ENCODE measurements at regions not wholly inside any gene's neighbourhood (a gene's known extent, or its start where the extent isn't known, plus 50 kb on each side); places are given as distances from the start of the nearest gene placed in this dataset.

DNA sequence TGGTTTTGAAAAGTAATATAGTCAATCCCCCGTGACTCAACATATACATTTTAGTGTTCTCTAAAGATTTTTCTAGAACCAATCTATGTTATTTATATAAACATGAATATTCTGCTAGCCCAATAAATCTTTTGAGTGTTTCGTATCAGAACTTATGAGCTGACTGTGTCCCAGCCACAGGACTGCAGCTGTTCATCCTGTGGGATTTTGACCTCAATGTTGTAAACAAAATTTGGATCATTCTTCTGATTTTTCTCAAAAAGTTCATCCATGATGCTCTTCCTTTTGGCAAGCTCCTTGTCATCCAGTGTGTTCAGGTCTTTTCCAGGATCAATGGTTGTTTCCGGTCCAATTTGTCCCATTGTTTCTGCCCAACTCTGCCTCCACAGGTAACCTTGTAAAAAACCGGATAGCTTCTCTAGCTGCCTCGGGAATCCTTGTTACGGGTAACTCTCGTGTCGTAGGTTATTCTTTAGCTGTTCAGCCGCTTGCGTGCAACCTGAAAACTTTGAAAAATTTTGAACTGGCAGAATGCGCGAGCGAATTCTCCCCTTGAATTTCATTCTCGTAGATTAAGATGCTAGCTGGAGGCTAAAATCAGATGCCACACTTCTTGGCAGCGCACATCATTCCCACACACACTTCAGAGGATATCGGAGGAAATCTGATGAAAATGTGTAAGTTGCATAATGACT lies 195.2 kb downstream of the SH3BP4 start:
- Histone ChIP-seq H3K27me3 (ENCODE audit: low read depth) (no peaks in the 10 kb centered on the region), H3K4me3 (no peak overlapping the region), H3K4me1 (no peaks in the 10 kb centered on the region), H3K36me3 (no peaks in the 10 kb centered on the region), H3K9me3 (no peaks in the 10 kb centered on the region), H3K27ac (no peak overlapping the region)
- no peak for DNase-seq
- no peak for ATAC-seq
- intact Hi-C loops (cut with DNase I) = no loop called here
- TF ChIP-seq, protein P1, sequence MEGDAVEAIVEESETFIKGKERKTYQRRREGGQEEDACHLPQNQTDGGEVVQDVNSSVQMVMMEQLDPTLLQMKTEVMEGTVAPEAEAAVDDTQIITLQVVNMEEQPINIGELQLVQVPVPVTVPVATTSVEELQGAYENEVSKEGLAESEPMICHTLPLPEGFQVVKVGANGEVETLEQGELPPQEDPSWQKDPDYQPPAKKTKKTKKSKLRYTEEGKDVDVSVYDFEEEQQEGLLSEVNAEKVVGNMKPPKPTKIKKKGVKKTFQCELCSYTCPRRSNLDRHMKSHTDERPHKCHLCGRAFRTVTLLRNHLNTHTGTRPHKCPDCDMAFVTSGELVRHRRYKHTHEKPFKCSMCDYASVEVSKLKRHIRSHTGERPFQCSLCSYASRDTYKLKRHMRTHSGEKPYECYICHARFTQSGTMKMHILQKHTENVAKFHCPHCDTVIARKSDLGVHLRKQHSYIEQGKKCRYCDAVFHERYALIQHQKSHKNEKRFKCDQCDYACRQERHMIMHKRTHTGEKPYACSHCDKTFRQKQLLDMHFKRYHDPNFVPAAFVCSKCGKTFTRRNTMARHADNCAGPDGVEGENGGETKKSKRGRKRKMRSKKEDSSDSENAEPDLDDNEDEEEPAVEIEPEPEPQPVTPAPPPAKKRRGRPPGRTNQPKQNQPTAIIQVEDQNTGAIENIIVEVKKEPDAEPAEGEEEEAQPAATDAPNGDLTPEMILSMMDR (IDR thresholded peaks at IDR 0.05) = no peak

- no peaks in the 10 kb centered on the region for H3K9me3 ChIP-seq
- TF ChIP-seq, protein P1 (IDR thresholded peaks at IDR 0.05) = no peak
- H3K36me3 ChIP-seq = no peaks in the 10 kb centered on the region
- no peak for DNase-seq
- no peaks in the 10 kb centered on the region for H3K4me1 ChIP-seq
- no peaks in the 10 kb centered on the region for H3K27me3 ChIP-seq (ENCODE audit: low read depth)
- ATAC-seq = no peak
- H3K4me3 ChIP-seq = no peak overlapping the region
- intact Hi-C loops (cut with DNase I) = no loop called here
- no peak overlapping the region for H3K27ac ChIP-seq
Measured at GRCh38 chr2:235148201-235149170, 196.7 kb downstream of the SH3BP4 start.

DNA sequence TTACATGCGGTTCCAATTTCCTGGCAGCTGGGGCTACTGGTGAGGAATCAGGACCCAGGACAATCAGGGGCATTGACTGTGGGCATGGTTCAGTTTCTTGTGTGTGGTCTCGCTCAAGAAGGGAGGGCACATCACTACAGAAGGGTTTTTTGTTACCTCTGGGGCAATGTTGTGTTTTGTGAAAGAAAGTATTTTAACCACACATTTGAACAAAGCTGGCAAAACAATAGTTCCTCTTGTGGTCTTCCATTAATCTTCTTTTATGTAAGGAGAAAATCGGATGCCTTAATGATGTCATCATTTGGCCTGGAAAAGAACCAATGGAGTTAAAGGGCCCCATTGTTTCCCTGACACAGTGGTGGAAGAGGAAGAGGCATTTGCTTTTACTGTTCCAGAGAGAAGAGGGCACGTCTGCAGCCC lies 197.4 kb downstream of the SH3BP4 start:
- Histone ChIP-seq H3K9me3 (no peaks in the 10 kb centered on the region), H3K27me3 (ENCODE audit: low read depth) (no peaks in the 10 kb centered on the region), H3K36me3 (no peaks in the 10 kb centered on the region), H3K27ac (no peak overlapping the region), H3K4me3 (no peak overlapping the region), H3K4me1 (no peaks in the 10 kb centered on the region)
- TF ChIP-seq, protein P1 (IDR thresholded peaks at IDR 0.05) = no peak
- intact Hi-C loops (cut with DNase I) = no loop called here
- DNase-seq (no peak), ATAC-seq (no peak)

DNA sequence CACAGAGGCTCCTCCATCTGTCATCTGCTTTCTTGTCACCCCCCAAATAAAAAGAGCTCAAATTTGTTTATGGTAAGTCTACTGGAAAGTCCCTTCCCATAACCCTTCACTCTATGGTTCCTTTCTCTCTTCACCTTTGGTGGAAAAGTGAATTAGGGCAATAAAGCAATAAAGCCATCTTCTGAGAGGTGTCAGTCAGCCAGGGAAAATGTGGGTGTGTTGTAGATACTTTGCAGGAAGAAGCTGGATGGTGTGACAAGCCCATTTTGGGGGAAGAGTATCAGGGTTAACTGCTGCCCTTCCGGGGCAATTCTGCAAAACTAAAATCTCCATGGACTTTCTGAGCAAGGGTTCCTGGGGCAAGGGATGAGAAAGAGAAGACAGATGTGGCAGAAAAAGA lies 197.9 kb downstream of the SH3BP4 start:
- Histone ChIP-seq H3K27me3 (ENCODE audit: low read depth) (no peaks in the 10 kb centered on the region), H3K9me3 (no peaks in the 10 kb centered on the region), H3K4me3 (no peak overlapping the region), H3K4me1 (no peaks in the 10 kb centered on the region), H3K36me3 (no peaks in the 10 kb centered on the region), H3K27ac (no peak overlapping the region)
- intact Hi-C loops (cut with DNase I) = no loop called here
- DNase-seq (no peak), ATAC-seq (no peak)
- TF ChIP-seq, protein P1 (IDR thresholded peaks at IDR 0.05) = no peak

DNA sequence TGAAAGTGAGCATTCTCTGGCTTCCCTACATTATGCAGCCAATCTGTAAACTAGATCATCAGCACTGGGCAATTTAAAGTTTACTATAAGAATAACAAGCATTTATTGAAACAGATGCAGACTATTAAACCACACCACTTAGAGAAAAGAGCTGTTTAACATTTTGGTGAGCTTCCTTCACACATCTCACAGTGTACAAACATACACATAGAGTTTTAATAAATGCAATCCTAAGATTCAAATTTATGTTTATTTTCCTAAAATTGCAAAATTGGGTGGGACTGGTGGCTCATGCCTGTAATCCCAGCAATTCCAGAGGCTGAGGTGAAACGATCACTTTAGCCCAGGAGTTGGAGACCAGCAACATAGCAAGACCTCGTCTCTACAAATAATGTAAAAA lies 199.3 kb downstream of the SH3BP4 start:
- no peak for ATAC-seq

More for the DNA sequence above, 199.3 kb downstream of the SH3BP4 start:
- Histone ChIP-seq H3K27me3 (ENCODE audit: low read depth) (no peaks in the 10 kb centered on the region), H3K9me3 (no peaks in the 10 kb centered on the region), H3K36me3 (no peaks in the 10 kb centered on the region), H3K4me3 (no peak overlapping the region), H3K27ac (no peak overlapping the region), H3K4me1 (no peaks in the 10 kb centered on the region)
- TF ChIP-seq, protein P1 (IDR thresholded peaks at IDR 0.05) = no peak
- DNase-seq = no peak
- intact Hi-C loops (cut with DNase I) = no loop called here
